HG03521 (cell line): ENCODE measurements at regions not wholly inside any gene's neighbourhood (a gene's known extent, or its start where the extent isn't known, plus 50 kb on each side); places are given as distances from the start of the nearest gene placed in this dataset.

ENCODE experiments used
- ATAC-seq: cut with Tn5 transposase; IDR thresholded peaks from one replicate; pipeline ENCODE4 v1.9.1; 2021; ENCODE audit warnings: mild to moderate bottlenecking, moderate library complexity; ENCODE audit not compliant: unreplicated experiment

GRCh38 chr11:11141065-11141464, 212.0 kb downstream of the CSNK2A3 start:
- no peak for ATAC-seq

GRCh38 chr11:11140510-11140909, 212.5 kb downstream of the CSNK2A3 start:
- ATAC-seq = no peak

- ATAC-seq = no peak
Observed at GRCh38 chr11:11137339-11137738, 215.7 kb downstream of the CSNK2A3 start.

- ATAC-seq = no peak
Observed at GRCh38 chr11:11135820-11136476, 217.1 kb downstream of the CSNK2A3 start.

GRCh38 chr11:11129118-11129517, 223.9 kb downstream of the CSNK2A3 start:
- ATAC-seq = no peak

GRCh38 chr11:11125618-11126017, 227.4 kb downstream of the CSNK2A3 start:
- no peak for ATAC-seq

- no peak for ATAC-seq
Observed at GRCh38 chr11:11122749-11123148, 230.3 kb downstream of the CSNK2A3 start.

GRCh38 chr11:11119917-11120316, 233.1 kb downstream of the CSNK2A3 start:
- no peak for ATAC-seq

GRCh38 chr11:11117730-11118129, 235.3 kb downstream of the CSNK2A3 start:
- ATAC-seq = no peak

- ATAC-seq = no peak
Observed at GRCh38 chr11:11115475-11115874, 237.6 kb downstream of the CSNK2A3 start.

GRCh38 chr11:11113626-11114025, 239.4 kb downstream of the CSNK2A3 start:
- ATAC-seq = no peak

GRCh38 chr11:11108026-11108425, 245.0 kb downstream of the CSNK2A3 start:
- ATAC-seq = no peak

- no peak for ATAC-seq
Observed at GRCh38 chr11:11107076-11107723, 245.8 kb downstream of the CSNK2A3 start.

GRCh38 chr11:11105361-11105760, 247.5 kb upstream of the ZBED5 start:
- ATAC-seq = no peak

- ATAC-seq = no peak
Observed at GRCh38 chr11:11095831-11096723, 238.2 kb upstream of the ZBED5 start.

GRCh38 chr11:11090495-11090894, 232.6 kb upstream of the ZBED5 start:
- no peak for ATAC-seq

- ATAC-seq = no peak
Observed at GRCh38 chr11:11089805-11090204, 232.0 kb upstream of the ZBED5 start.

- ATAC-seq = no peak
Observed at GRCh38 chr11:11086979-11087378, 229.1 kb upstream of the ZBED5 start.

- ATAC-seq = no peak
Observed at GRCh38 chr11:11085580-11085979, 227.7 kb upstream of the ZBED5 start.

GRCh38 chr11:11084337-11084736, 226.5 kb upstream of the ZBED5 start:
- ATAC-seq = no peak

- ATAC-seq = no peak
Observed at GRCh38 chr11:11083441-11083840, 225.6 kb upstream of the ZBED5 start.

GRCh38 chr11:11082646-11083045, 224.8 kb upstream of the ZBED5 start:
- no peak for ATAC-seq
